ENCODE measurements at regions not wholly inside any gene's neighbourhood (a gene's known extent, or its start where the extent isn't known, plus 50 kb on each side); places are given as distances from the start of the nearest gene placed in this dataset.
"Not testable (repeated sequence)": the region's sequence is repeated elsewhere in the genome, so short reads cannot be mapped to it uniquely, and the experiment has no call there.

- Mint-ChIP-seq H3K27me3 (no peaks in the 10 kb centered on the region), H3K4me3 (no peak overlapping the region), H3K4me1 (no peaks in the 10 kb centered on the region), H3K36me3 (ENCODE audit: insufficient read depth) (no peaks in the 10 kb centered on the region), H3K9me3 (peaks cover 4% of the 10 kb centered on the region), H3K27ac (ENCODE audit: low read depth) (no peak overlapping the region)
- ATAC-seq (replicated peaks; ENCODE audit: extremely low read depth, poor library complexity, severe bottlenecking) (no peak), DNase-seq (ENCODE audit: low spot score in 2 of 2) (no peak)
Observed at GRCh38 chr4:72786401-72786990, 217.5 kb upstream of the ADAMTS3 start.

- H3K4me3 Mint-ChIP-seq: no peak overlapping the region
- DNase-seq (ENCODE audit: low spot score in 2 of 2) (no peak), ATAC-seq (replicated peaks; ENCODE audit: extremely low read depth, poor library complexity, severe bottlenecking) (no peak)
- H3K4me1 Mint-ChIP-seq: no peaks in the 10 kb centered on the region
- no peaks in the 10 kb centered on the region for H3K9me3 Mint-ChIP-seq
- no peak overlapping the region for H3K27ac Mint-ChIP-seq (ENCODE audit: low read depth)
- H3K36me3 Mint-ChIP-seq (ENCODE audit: insufficient read depth): no peaks in the 10 kb centered on the region
- no peaks in the 10 kb centered on the region for H3K27me3 Mint-ChIP-seq
Observed at GRCh38 chr4:72779241-72779640, 210.2 kb upstream of the ADAMTS3 start.

GRCh38 chr4:72777436-72777835, 208.4 kb upstream of the ADAMTS3 start:
- Mint-ChIP-seq H3K27ac (ENCODE audit: low read depth) (no peak overlapping the region), H3K4me1 (no peaks in the 10 kb centered on the region), H3K4me3 (no peak overlapping the region), H3K27me3 (no peaks in the 10 kb centered on the region), H3K9me3 (no peaks in the 10 kb centered on the region), H3K36me3 (ENCODE audit: insufficient read depth) (no peaks in the 10 kb centered on the region)
- no peak for DNase-seq (ENCODE audit: low spot score in 2 of 2)
- no peak for ATAC-seq (replicated peaks; ENCODE audit: extremely low read depth, poor library complexity, severe bottlenecking)

- no peaks in the 10 kb centered on the region for H3K4me1 Mint-ChIP-seq
- H3K4me3 Mint-ChIP-seq: no peak overlapping the region
- ATAC-seq (replicated peaks; ENCODE audit: extremely low read depth, poor library complexity, severe bottlenecking) (no peak), DNase-seq (ENCODE audit: low spot score in 2 of 2) (no peak)
- H3K36me3 Mint-ChIP-seq (ENCODE audit: insufficient read depth): peaks cover 3% of the 10 kb centered on the region
- H3K9me3 Mint-ChIP-seq: no peaks in the 10 kb centered on the region
- H3K27ac Mint-ChIP-seq (ENCODE audit: low read depth): no peak overlapping the region
- H3K27me3 Mint-ChIP-seq: no peaks in the 10 kb centered on the region
Observed at GRCh38 chr4:72770708-72771107, 201.7 kb upstream of the ADAMTS3 start.

GRCh38 chr4:72768364-72768763, 199.3 kb upstream of the ADAMTS3 start:
- ATAC-seq (replicated peaks; ENCODE audit: extremely low read depth, poor library complexity, severe bottlenecking): no peak
- no peak overlapping the region for H3K27ac Mint-ChIP-seq (ENCODE audit: low read depth)
- peaks cover 6% of the 10 kb centered on the region for H3K9me3 Mint-ChIP-seq
- H3K4me1 Mint-ChIP-seq: no peaks in the 10 kb centered on the region
- no peak for DNase-seq (ENCODE audit: low spot score in 2 of 2)
- H3K36me3 Mint-ChIP-seq (ENCODE audit: insufficient read depth): peaks cover 3% of the 10 kb centered on the region
- no peak overlapping the region for H3K4me3 Mint-ChIP-seq
- no peaks in the 10 kb centered on the region for H3K27me3 Mint-ChIP-seq

- no peak for ATAC-seq (replicated peaks; ENCODE audit: extremely low read depth, poor library complexity, severe bottlenecking)
- H3K9me3 Mint-ChIP-seq: peaks cover 6% of the 10 kb centered on the region
- H3K27me3 Mint-ChIP-seq: no peaks in the 10 kb centered on the region
Observed at GRCh38 chr4:72767618-72768302, 198.7 kb upstream of the ADAMTS3 start.

GRCh38 chr4:72765788-72766187, 196.8 kb upstream of the ADAMTS3 start:
- ATAC-seq (replicated peaks; ENCODE audit: extremely low read depth, poor library complexity, severe bottlenecking); H3K27me3 Mint-ChIP-seq; H3K27ac Mint-ChIP-seq (ENCODE audit: low read depth); H3K4me1 Mint-ChIP-seq; H3K4me3 Mint-ChIP-seq; DNase-seq (ENCODE audit: low spot score in 2 of 2); H3K36me3 Mint-ChIP-seq (ENCODE audit: insufficient read depth); H3K9me3 Mint-ChIP-seq: not testable (repeated sequence)

More at GRCh38 chr4:72767618-72768302, 198.7 kb upstream of the ADAMTS3 start:
- peaks cover 3% of the 10 kb centered on the region for H3K36me3 Mint-ChIP-seq (ENCODE audit: insufficient read depth)
- no peaks in the 10 kb centered on the region for H3K4me1 Mint-ChIP-seq
- no peak overlapping the region for H3K27ac Mint-ChIP-seq (ENCODE audit: low read depth)
- no peak overlapping the region for H3K4me3 Mint-ChIP-seq
- no peak for DNase-seq (ENCODE audit: low spot score in 2 of 2)

- no peaks in the 10 kb centered on the region for H3K4me1 Mint-ChIP-seq
- peaks cover 6% of the 10 kb centered on the region for H3K9me3 Mint-ChIP-seq
- H3K4me3 Mint-ChIP-seq: no peak overlapping the region
- ATAC-seq (replicated peaks; ENCODE audit: extremely low read depth, poor library complexity, severe bottlenecking) (no peak), DNase-seq (ENCODE audit: low spot score in 2 of 2) (no peak)
- H3K36me3 Mint-ChIP-seq (ENCODE audit: insufficient read depth): no peaks in the 10 kb centered on the region
- H3K27me3 Mint-ChIP-seq: no peaks in the 10 kb centered on the region
- no peak overlapping the region for H3K27ac Mint-ChIP-seq (ENCODE audit: low read depth)
Observed at GRCh38 chr4:72761368-72762038, 192.5 kb upstream of the ADAMTS3 start.

GRCh38 chr4:72753414-72753813, 184.4 kb upstream of the ADAMTS3 start:
- H3K36me3 Mint-ChIP-seq (ENCODE audit: insufficient read depth); H3K4me3 Mint-ChIP-seq; H3K27ac Mint-ChIP-seq (ENCODE audit: low read depth); H3K4me1 Mint-ChIP-seq; H3K27me3 Mint-ChIP-seq; DNase-seq (ENCODE audit: low spot score in 2 of 2); ATAC-seq (replicated peaks; ENCODE audit: extremely low read depth, poor library complexity, severe bottlenecking): not testable (repeated sequence)
- H3K9me3 Mint-ChIP-seq: peaks cover 34% of the 10 kb centered on the region

- Mint-ChIP-seq H3K4me3 (no peak overlapping the region), H3K9me3 (peaks cover 4% of the 10 kb centered on the region), H3K27me3 (no peaks in the 10 kb centered on the region), H3K27ac (ENCODE audit: low read depth) (no peak overlapping the region), H3K4me1 (no peaks in the 10 kb centered on the region), H3K36me3 (ENCODE audit: insufficient read depth) (no peaks in the 10 kb centered on the region)
- ATAC-seq (replicated peaks; ENCODE audit: extremely low read depth, poor library complexity, severe bottlenecking) (no peak), DNase-seq (ENCODE audit: low spot score in 2 of 2) (no peak)
Observed at GRCh38 chr4:72744103-72744725, 175.2 kb upstream of the ADAMTS3 start.

- no peak for DNase-seq (ENCODE audit: low spot score in 2 of 2)
- Mint-ChIP-seq H3K4me3 (no peak overlapping the region), H3K36me3 (ENCODE audit: insufficient read depth) (no peaks in the 10 kb centered on the region), H3K4me1 (no peaks in the 10 kb centered on the region), H3K9me3 (peaks cover 4% of the 10 kb centered on the region), H3K27ac (ENCODE audit: low read depth) (no peak overlapping the region), H3K27me3 (no peaks in the 10 kb centered on the region)
- ATAC-seq (replicated peaks; ENCODE audit: extremely low read depth, poor library complexity, severe bottlenecking): no peak
Observed at GRCh38 chr4:72743078-72743477, 174.1 kb upstream of the ADAMTS3 start.

- no peak for DNase-seq (ENCODE audit: low spot score in 2 of 2)
- no peak for ATAC-seq (replicated peaks; ENCODE audit: extremely low read depth, poor library complexity, severe bottlenecking)
- H3K4me1 Mint-ChIP-seq: no peaks in the 10 kb centered on the region
- no peaks in the 10 kb centered on the region for H3K9me3 Mint-ChIP-seq
- H3K27ac Mint-ChIP-seq (ENCODE audit: low read depth): no peak overlapping the region
- H3K27me3 Mint-ChIP-seq: peaks cover 9% of the 10 kb centered on the region
- H3K4me3 Mint-ChIP-seq: no peak overlapping the region
- H3K36me3 Mint-ChIP-seq (ENCODE audit: insufficient read depth): no peaks in the 10 kb centered on the region
Observed at GRCh38 chr4:72715299-72715698, 146.3 kb upstream of the ADAMTS3 start.

Measured in central memory CD8-positive, alpha-beta T cell (primary cell).